COR-L47 (cell line): ENCODE measurements at regions not wholly inside any gene's neighbourhood (a gene's known extent, or its start where the extent isn't known, plus 50 kb on each side); places are given as distances from the start of the nearest gene placed in this dataset.

Experiments
- DNase-seq: peaks from one replicate; lab custom pipeline; 2025; lab: John Stamatoyannopoulos, UW

DNA sequence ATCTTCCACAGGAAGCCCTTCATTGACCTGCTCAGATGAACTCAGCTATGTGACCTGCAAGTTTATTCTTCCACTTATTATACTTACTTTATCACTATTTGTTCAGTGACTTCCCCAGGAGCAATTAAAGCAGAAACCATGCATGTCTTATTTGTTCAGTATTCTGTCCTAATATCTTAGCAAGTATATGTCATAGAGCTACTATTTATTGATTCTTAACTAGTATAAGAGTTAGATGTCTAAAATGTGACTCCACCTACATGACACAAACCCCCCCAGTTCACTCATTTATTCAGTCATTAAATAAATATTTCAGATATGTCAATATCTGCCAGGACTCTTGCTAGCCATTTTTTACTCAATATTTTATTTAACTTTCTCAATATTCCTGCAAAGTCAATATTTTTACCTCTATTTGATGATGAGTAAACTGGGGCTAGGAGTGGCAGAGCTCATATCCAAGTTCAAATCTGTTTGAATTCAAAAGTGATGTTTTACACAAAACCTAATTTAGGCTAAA lies 469.0 kb upstream of the USP24 start:
- DNase-seq: no peak

- DNase-seq: no peak
Observed at GRCh38 chr1:55682198-55682597, 467.0 kb upstream of the USP24 start.

DNA sequence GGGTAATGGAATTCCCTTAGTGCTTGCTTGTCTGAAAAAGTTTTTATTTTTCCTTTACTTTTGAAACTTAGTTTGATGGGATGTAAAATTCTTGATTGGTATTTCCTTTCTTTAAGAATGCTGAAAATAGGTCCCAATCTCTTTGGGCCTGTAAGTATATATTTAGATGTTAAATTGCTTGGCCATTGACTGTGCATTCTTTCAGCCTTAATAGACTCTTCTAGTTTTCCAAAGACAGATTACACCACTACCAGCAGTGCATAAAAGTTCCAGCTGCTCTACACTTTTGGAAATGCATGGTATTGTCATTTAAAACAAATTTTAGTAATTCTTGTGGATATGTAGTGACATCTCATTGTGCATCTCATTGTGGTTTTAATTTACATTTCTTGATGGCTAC lies 464.8 kb upstream of the USP24 start:
- no peak for DNase-seq

- no peak for DNase-seq
Observed at GRCh38 chr1:55673416-55673815, 458.3 kb upstream of the USP24 start.

DNA sequence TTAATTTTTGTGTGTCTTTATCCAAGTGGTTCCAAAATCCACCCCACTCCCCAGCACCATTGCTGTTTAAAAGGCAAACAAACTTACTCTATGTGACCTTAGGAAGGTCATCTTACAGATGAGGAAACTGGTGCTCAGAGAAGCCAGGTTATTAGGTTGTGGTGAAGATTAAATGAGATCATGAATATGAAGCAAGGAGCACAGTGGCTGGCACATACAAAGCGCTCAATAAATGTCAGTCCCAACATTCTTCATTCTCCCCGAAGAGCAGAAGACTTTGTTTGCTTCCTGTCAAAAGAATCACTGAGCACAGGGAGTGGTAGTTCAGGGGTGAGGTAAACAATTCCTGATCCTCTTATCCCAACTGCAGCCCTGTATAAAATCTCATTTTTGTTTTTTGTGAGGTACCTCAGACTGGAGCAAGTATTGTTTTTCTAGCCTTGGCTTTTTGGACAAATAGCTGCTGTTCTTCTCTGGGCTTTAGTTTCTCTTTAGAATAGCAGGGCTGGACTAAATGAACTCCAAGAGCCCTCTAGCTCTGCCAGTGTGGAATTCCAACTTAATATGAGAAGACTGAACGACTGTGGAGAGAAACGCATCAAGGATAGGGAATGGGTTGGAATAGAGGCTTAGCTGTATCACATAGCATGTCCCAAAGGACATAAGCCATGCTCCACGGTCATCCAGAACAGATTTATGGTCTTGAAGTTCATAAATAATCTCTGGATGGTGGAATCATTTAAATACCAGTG lies 455.3 kb upstream of the USP24 start:
- DNase-seq: no peak

GRCh38 chr1:55669293-55669692 lies 454.1 kb upstream of the USP24 start:
- no peak for DNase-seq

GRCh38 chr1:55662875-55663274 lies 447.7 kb upstream of the USP24 start:
- no peak for DNase-seq

- DNase-seq: no peak
Observed at GRCh38 chr1:55658917-55659316, 443.8 kb upstream of the USP24 start.

DNA sequence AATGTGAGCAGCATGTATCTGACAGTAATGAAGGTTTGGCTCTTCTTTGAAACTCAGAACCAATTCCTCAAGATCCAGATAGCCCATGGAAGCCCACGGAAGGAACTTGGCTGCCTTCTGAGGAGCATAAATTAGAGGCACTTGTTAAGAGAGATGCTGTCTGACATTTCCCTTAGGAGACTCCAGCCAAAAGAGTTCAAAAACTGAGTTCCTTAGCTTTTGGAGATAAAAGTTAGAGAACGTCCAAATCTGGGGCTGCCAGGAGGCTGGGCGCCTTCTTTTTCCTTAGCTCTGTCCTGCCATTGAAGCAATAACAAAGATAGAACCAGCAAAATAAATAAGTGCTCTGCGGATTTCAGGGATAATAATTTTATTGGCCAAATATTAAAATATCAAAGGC lies 439.6 kb upstream of the USP24 start:
- DNase-seq: no peak

DNA sequence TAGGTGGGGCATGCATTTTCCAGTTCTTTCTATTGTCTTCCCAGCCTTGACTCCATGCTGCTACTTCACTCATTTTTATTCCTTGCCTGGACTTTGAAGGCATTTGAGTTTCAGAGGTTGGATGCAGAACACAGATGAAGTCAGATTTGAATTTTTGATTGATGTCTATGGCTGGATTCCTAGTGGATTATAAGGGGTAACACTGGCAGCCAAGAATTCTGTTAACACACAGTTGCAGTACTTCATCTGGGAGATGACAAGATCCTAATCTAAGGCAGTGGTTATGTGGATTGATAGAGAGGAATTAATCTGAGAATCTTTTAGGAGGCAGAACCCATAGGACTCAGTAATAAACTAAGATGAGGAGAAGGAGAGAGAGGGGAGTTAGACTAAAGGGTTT lies 439.0 kb upstream of the USP24 start:
- no peak for DNase-seq

DNA sequence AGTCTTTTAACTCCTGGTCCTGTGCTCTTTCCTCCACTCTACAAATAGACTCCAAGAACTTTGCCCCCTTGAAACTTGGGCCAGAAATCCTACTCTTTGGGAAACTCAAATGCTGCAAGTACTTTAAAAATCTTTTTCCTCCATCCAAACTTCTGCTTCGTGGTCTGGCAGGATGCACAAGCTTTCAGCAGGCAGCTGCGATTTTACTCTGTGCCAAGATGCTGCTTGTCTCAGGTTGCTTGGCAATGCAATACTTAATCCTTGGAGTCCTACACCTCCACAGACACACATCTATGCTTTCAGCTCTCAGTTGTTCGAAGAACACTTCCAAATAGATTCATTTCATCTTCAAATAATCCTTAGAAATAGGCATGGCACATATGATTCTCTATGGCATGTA lies 435.3 kb upstream of the USP24 start:
- no peak for DNase-seq

DNA sequence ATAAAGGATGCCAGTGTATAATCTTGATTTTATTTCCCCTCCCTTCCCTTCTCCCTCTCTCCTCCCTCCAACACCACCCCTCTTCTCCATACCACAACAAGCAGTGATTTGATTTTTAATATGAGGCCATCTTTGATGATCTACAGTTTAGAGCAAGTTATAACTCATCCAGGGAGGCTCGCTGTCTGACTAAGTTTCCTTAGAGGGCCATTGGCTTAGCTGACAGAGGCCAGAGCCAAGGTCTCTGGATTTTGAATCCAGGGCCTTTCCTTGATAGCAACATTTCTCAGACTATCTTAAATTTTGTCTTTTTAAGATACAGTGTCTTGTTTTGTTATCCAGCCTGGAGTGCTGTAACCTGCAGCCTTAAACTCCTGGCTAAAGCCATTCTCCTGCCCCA lies 431.0 kb upstream of the USP24 start:
- no peak for DNase-seq

DNA sequence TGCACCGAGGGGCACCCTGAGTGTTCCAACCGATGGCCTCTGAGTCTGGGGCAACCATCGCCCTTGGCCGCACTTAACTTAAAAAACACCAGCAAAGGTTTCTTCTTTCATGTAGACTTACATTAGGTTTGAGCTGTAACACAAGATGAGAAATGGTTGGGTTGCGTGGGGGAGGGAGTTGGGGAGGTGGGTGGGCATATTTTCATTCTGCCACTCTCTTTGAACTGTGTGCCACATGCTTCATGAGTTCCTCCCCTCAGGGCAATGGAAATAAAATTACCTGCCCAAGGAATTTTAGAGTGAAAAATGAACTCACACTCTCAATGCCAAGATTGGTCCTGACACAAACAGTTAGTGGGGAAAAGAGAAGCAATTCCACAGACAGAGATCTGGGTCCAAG lies 430.1 kb upstream of the USP24 start:
- DNase-seq: no peak

- no peak for DNase-seq
Observed at GRCh38 chr1:55641947-55642346, 426.8 kb upstream of the USP24 start.

GRCh38 chr1:55640708-55641473 lies 425.7 kb upstream of the USP24 start:
- no peak for DNase-seq

GRCh38 chr1:55639526-55639925 lies 424.4 kb upstream of the USP24 start:
- no peak for DNase-seq

GRCh38 chr1:55639051-55639450 lies 423.9 kb upstream of the USP24 start:
- no peak for DNase-seq

DNA sequence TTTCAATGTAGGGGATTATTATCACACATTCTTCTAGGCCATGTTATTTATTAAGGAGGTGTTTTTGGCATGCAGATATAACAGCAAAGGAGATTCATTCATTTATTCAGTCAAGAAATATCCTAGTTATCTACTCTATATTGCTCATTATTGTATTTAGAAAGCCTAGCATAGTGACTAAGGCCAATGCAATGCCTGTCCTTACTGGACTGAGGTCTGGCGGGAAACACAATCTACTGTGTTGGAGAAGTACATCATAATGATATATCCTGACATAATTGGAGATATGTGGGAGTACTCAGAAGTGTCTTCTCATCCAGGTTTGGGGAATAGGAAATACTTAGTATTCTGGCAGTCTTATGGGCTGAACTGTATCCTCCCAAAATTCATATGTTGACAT lies 421.5 kb upstream of the USP24 start:
- DNase-seq: no peak

DNA sequence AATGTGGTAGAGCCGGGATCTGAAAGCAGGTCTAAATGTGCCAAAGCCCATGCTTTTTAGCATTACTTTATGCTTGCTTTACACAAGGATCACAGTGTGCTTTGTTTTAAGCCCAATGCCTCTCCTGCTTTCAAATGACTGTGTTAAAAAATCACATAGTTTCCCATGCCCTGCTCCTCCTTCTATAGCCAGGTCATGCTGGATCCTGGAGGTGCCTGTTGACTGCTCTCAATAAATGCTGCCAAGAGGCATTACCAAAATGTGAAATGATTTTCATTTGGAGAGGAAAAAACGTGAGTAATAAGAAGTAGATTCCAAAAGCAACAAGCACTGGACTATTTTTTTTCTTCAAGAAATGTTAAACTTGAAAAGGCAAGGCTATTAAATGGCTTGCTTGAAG lies 420.7 kb upstream of the USP24 start:
- no peak for DNase-seq

GRCh38 chr1:55634516-55634915 lies 419.4 kb upstream of the USP24 start:
- no peak for DNase-seq

DNA sequence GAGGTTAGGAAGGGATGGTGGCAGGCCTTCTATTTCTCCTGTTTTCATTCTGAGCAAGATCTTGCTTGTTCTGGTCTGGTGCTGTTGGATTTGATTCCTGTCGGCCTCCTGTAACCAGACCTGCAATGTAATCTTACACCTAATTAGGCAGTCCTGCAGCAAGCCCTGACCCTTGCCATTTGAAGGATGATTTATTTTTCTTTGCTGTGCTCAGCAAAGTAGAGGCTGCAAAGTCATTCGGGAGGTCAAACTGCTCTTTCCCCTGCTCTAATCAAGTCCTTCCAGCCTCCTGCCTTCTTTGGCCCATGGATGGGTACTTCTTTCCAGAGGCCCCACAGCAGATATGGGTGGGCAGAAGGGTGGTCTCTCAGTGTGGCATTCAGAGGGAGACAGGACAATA lies 417.7 kb upstream of the USP24 start:
- no peak for DNase-seq

DNA sequence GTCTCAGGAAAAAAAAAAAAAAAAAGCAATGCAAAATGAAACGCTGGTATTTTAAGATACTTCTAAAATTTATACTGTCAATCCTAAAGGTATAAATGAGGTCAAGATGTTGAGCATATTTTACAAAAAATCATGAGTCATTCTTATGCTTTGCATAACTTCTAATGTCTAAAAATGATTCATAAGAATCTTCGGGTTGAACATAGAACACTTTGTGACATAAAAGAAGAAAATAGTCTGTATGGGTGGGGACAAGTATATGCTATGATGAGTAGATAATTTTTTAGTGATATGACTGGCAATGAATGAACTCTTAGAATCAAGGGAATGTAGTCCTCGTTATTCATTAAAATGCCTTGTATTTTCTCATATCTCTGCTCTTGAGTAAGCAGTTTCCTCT lies 416.9 kb upstream of the USP24 start:
- DNase-seq: no peak

GRCh38 chr1:55631509-55631908 lies 416.3 kb upstream of the USP24 start:
- DNase-seq: no peak

- DNase-seq: no peak
Observed at GRCh38 chr1:55626326-55626725, 411.2 kb upstream of the USP24 start.
